ENCODE measurements at regions not wholly inside any gene's neighbourhood (a gene's known extent, or its start where the extent isn't known, plus 50 kb on each side); places are given as distances from the start of the nearest gene placed in this dataset.

GRCh38 chr6:23633996-23634395, 492.0 kb upstream of the NRSN1 start:
- ATAC-seq (no peak), DNase-seq (no peak)
- H3K4me3 ChIP-seq, result no peak overlapping the region

GRCh38 chr6:23635150-23635549, 490.9 kb upstream of the NRSN1 start:
- 84 to 90% (median 88%) methylated on average over 4 of the region's 4 CpGs for WGBS, 3 donors
- Histone ChIP-seq H3K4me3 (no peak overlapping the region), H3K36me3 (ENCODE audit: insufficient read depth in 1 of 2, low read depth in 1 of 2) (no peaks in the 10 kb centered on the region), H3K27ac (no peak overlapping the region), H3K27me3 (ENCODE audit: insufficient read depth in 3 of 3, low read length in 2 of 3) (no peaks in the 10 kb centered on the region), H3K9me3 (no peaks in the 10 kb centered on the region), H3K4me1 (no peaks in the 10 kb centered on the region)
- no peak for TF ChIP-seq CTCF (IDR thresholded peaks at IDR 0.05)
- intact Hi-C loops (cut with DNase I), result no loop called here
- ATAC-seq, result no peak
- no peak for DNase-seq

More at GRCh38 chr6:23633996-23634395, 492.0 kb upstream of the NRSN1 start:
- Histone ChIP-seq H3K36me3 (ENCODE audit: insufficient read depth in 1 of 2, low read depth in 1 of 2) (no peaks in the 10 kb centered on the region), H3K27me3 (ENCODE audit: insufficient read depth in 3 of 3, low read length in 2 of 3) (no peaks in the 10 kb centered on the region), H3K4me1 (no peaks in the 10 kb centered on the region), H3K27ac (no peak overlapping the region), H3K9me3 (no peaks in the 10 kb centered on the region)
- WGBS, 3 donors, result 31 to 37% (median 37%) methylated on average over 7 of the region's 7 CpGs
- no peak for TF ChIP-seq CTCF (IDR thresholded peaks at IDR 0.05)
- intact Hi-C loops (cut with DNase I), result no loop called here

DNA sequence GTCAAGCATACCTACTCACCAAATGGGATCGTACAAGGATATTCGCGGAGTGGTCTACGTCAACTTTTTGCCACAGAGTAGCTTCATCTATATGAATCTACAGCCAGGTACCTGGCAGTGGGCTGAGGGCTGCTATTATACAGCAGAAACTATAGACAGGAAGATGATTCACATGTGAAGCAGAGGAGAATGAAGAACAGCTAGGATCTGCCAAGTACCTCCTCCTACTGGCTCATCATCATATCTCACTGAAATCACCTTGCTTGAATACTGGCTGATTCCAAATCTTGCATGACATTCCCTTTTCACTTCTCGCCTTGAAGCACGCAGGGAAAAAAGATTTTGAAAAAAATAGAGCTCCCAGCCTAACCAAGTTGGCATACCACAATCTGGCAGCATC, 488.7 kb upstream of the NRSN1 start:
- intact Hi-C loops (cut with DNase I), result no loop called here
- Histone ChIP-seq H3K9me3 (no peaks in the 10 kb centered on the region), H3K27ac (no peak overlapping the region), H3K27me3 (ENCODE audit: insufficient read depth in 3 of 3, low read length in 2 of 3) (no peaks in the 10 kb centered on the region), H3K4me3 (no peak overlapping the region), H3K4me1 (no peaks in the 10 kb centered on the region), H3K36me3 (ENCODE audit: insufficient read depth in 1 of 2, low read depth in 1 of 2) (no peaks in the 10 kb centered on the region)
- 91 to 96% (median 92%) methylated on average over 6 of the region's 6 CpGs for WGBS, 3 donors
- no peak for ATAC-seq
- no peak for TF ChIP-seq CTCF (IDR thresholded peaks at IDR 0.05)
- DNase-seq, result no peak

GRCh38 chr6:23642849-23643248, 483.2 kb upstream of the NRSN1 start:
- Histone ChIP-seq H3K36me3 (ENCODE audit: insufficient read depth in 1 of 2, low read depth in 1 of 2) (no peaks in the 10 kb centered on the region), H3K9me3 (no peaks in the 10 kb centered on the region), H3K4me3 (no peak overlapping the region), H3K27me3 (ENCODE audit: insufficient read depth in 3 of 3, low read length in 2 of 3) (no peaks in the 10 kb centered on the region), H3K27ac (no peak overlapping the region), H3K4me1 (no peaks in the 10 kb centered on the region)
- no peak for ATAC-seq
- DNase-seq, result no peak
- intact Hi-C loops (cut with DNase I), result no loop called here
- 77 to 90% (median 87%) methylated on average over 1 of the region's 1 CpG for WGBS, 3 donors
- TF ChIP-seq CTCF (IDR thresholded peaks at IDR 0.05), result no peak

- H3K4me3 ChIP-seq, result no peak overlapping the region
- H3K4me1 ChIP-seq, result no peaks in the 10 kb centered on the region
- intact Hi-C loops (cut with DNase I), result no loop called here
- ATAC-seq (no peak), DNase-seq (no peak)
- no peaks in the 10 kb centered on the region for H3K9me3 ChIP-seq
- no peak for TF ChIP-seq CTCF (IDR thresholded peaks at IDR 0.05)
- no peak overlapping the region for H3K27ac ChIP-seq
- H3K36me3 ChIP-seq (ENCODE audit: insufficient read depth in 1 of 2, low read depth in 1 of 2), result no peaks in the 10 kb centered on the region
- H3K27me3 ChIP-seq (ENCODE audit: insufficient read depth in 3 of 3, low read length in 2 of 3), result no peaks in the 10 kb centered on the region
Observed at GRCh38 chr6:23647045-23647444, 479.0 kb upstream of the NRSN1 start.
